ENCODE measurements at regions not wholly inside any gene's neighbourhood (a gene's known extent, or its start where the extent isn't known, plus 50 kb on each side); places are given as distances from the start of the nearest gene placed in this dataset.

DNA sequence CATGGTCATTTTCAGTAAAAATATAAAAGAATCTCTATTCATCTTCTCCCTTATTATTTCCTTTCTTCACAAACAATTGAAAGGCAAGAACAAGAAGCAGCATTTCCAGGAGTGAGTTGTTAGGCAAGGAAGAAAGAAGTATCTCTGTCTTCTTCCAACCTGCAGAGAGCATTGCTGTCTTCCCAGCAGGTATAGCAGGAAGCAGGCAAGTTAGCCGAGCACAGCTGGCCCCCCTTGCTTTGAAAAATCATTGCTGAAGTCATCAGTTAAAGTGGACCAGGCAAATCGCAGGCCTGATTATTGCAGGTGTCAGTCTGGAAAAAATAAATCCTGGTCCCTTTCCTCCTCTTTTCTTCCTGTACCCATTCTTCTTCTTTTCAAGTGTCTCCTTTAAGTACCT lies 353.1 kb upstream of the BRINP1 start:
- Histone ChIP-seq H3K79me2 (ENCODE audit: insufficient read depth, low read length) (no peaks in the 10 kb centered on the region), H3K9me2 (ENCODE audit: low read depth, low read length) (no peaks in the 10 kb centered on the region), H4K20me1 (ENCODE audit: insufficient read depth, low read length) (no peaks in the 10 kb centered on the region), H3K9me3 (ENCODE audit: low read length) (no peaks in the 10 kb centered on the region), H2AFZ (ENCODE audit: low read length) (no peak overlapping the region), H3K36me3 (ENCODE audit: insufficient read depth, low read length) (no peaks in the 10 kb centered on the region), H3K4me3 (ENCODE audit: low read depth, low read length, poor library complexity, severe bottlenecking) (no peak overlapping the region), H3F3A (ENCODE audit: insufficient read depth, low read length) (no peaks in the 10 kb centered on the region), H3K4me2 (ENCODE audit: low read length) (no peak overlapping the region), H3K4me1 (ENCODE audit: insufficient read depth, low read length, severe bottlenecking) (no peaks in the 10 kb centered on the region), H3K9ac (ENCODE audit: low read length) (no peak overlapping the region), H3K27ac (ENCODE audit: low read depth, low read length, poor library complexity, severe bottlenecking) (no peak overlapping the region), H3K27me3 (ENCODE audit: insufficient read depth, low read length) (no peaks in the 10 kb centered on the region)
- TF ChIP-seq EZH2 (IDR thresholded peaks at IDR 0.05; ENCODE audit: borderline replicate concordance, low read length), result no peak
- TF ChIP-seq, protein P1, sequence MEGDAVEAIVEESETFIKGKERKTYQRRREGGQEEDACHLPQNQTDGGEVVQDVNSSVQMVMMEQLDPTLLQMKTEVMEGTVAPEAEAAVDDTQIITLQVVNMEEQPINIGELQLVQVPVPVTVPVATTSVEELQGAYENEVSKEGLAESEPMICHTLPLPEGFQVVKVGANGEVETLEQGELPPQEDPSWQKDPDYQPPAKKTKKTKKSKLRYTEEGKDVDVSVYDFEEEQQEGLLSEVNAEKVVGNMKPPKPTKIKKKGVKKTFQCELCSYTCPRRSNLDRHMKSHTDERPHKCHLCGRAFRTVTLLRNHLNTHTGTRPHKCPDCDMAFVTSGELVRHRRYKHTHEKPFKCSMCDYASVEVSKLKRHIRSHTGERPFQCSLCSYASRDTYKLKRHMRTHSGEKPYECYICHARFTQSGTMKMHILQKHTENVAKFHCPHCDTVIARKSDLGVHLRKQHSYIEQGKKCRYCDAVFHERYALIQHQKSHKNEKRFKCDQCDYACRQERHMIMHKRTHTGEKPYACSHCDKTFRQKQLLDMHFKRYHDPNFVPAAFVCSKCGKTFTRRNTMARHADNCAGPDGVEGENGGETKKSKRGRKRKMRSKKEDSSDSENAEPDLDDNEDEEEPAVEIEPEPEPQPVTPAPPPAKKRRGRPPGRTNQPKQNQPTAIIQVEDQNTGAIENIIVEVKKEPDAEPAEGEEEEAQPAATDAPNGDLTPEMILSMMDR (IDR thresholded peaks at IDR 0.05; ENCODE audit: low read length), result no peak

DNA sequence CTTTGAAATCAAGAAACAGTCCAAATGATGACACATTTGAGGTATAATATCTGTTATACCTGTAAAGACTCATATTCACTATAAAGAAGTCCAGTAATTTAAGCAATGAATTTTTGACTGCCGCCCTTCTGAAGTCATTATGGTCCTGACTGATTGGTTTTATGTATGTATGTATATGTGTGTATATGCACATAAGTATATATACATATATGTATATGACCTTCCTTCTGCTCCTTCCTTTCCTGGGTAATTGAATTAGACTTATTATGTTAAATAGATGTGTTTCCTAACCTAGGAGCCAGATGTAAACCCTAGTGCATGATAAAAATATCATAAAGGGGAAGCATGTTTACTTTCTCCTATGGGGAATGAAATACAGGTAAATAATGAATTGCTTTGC lies 343.1 kb upstream of the BRINP1 start:
- H3K27me3 ChIP-seq (ENCODE audit: insufficient read depth, low read length), result no peaks in the 10 kb centered on the region
- H3F3A ChIP-seq (ENCODE audit: insufficient read depth, low read length), result no peaks in the 10 kb centered on the region
- no peak overlapping the region for H3K9ac ChIP-seq (ENCODE audit: low read length)
- H3K79me2 ChIP-seq (ENCODE audit: insufficient read depth, low read length), result no peaks in the 10 kb centered on the region
- no peaks in the 10 kb centered on the region for H3K9me2 ChIP-seq (ENCODE audit: low read depth, low read length)
- H4K20me1 ChIP-seq (ENCODE audit: insufficient read depth, low read length), result no peaks in the 10 kb centered on the region
- H3K4me3 ChIP-seq (ENCODE audit: low read depth, low read length, poor library complexity, severe bottlenecking), result no peak overlapping the region
- no peak overlapping the region for H2AFZ ChIP-seq (ENCODE audit: low read length)
- no peaks in the 10 kb centered on the region for H3K36me3 ChIP-seq (ENCODE audit: insufficient read depth, low read length)
- no peak overlapping the region for H3K4me2 ChIP-seq (ENCODE audit: low read length)
- TF ChIP-seq EZH2 (IDR thresholded peaks at IDR 0.05; ENCODE audit: borderline replicate concordance, low read length), result no peak
- TF ChIP-seq, protein P1 (IDR thresholded peaks at IDR 0.05; ENCODE audit: low read length), result no peak
- H3K27ac ChIP-seq (ENCODE audit: low read depth, low read length, poor library complexity, severe bottlenecking), result no peak overlapping the region
- no peaks in the 10 kb centered on the region for H3K4me1 ChIP-seq (ENCODE audit: insufficient read depth, low read length, severe bottlenecking)
- H3K9me3 ChIP-seq (ENCODE audit: low read length), result no peaks in the 10 kb centered on the region

DNA sequence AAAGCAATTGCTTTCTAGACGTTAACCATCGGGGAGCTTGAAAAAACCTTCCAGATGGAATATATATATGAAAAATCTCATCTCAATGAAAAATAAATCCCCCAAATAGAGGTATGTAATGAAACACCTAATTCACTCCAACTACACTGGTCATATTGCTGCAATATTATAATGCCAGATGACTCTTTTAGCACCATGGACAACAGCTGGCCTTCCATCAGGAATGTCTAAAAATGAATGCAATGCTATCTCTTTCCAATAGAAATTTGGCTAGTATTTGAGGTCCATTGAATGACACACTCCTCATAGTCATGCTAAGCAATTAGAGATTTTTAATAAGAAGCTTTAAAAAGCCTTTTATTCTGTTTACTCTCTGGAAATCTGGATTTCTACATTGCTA lies 340.2 kb upstream of the BRINP1 start:
- Histone ChIP-seq H3K79me2 (ENCODE audit: insufficient read depth, low read length) (no peaks in the 10 kb centered on the region), H3K36me3 (ENCODE audit: insufficient read depth, low read length) (no peaks in the 10 kb centered on the region), H3K4me3 (ENCODE audit: low read depth, low read length, poor library complexity, severe bottlenecking) (no peak overlapping the region), H4K20me1 (ENCODE audit: insufficient read depth, low read length) (no peaks in the 10 kb centered on the region), H3F3A (ENCODE audit: insufficient read depth, low read length) (no peaks in the 10 kb centered on the region), H3K9ac (ENCODE audit: low read length) (no peak overlapping the region), H3K27me3 (ENCODE audit: insufficient read depth, low read length) (no peaks in the 10 kb centered on the region), H3K4me1 (ENCODE audit: insufficient read depth, low read length, severe bottlenecking) (no peaks in the 10 kb centered on the region), H3K27ac (ENCODE audit: low read depth, low read length, poor library complexity, severe bottlenecking) (no peak overlapping the region), H3K9me3 (ENCODE audit: low read length) (no peaks in the 10 kb centered on the region), H3K9me2 (ENCODE audit: low read depth, low read length) (no peaks in the 10 kb centered on the region), H3K4me2 (ENCODE audit: low read length) (no peak overlapping the region), H2AFZ (ENCODE audit: low read length) (no peak overlapping the region)
- TF ChIP-seq, protein P1 (IDR thresholded peaks at IDR 0.05; ENCODE audit: low read length), result no peak
- TF ChIP-seq EZH2 (IDR thresholded peaks at IDR 0.05; ENCODE audit: borderline replicate concordance, low read length), result no peak

Data from OCI-LY1 (cell line).